NCI-H1105 (cell line): ENCODE measurements at regions not wholly inside any gene's neighbourhood (a gene's known extent, or its start where the extent isn't known, plus 50 kb on each side); places are given as distances from the start of the nearest gene placed in this dataset.

ENCODE experiments used
- DNase-seq: peaks from one replicate; lab custom pipeline; 2025; lab: John Stamatoyannopoulos, UW

- no peak for DNase-seq
These were observed 386.7 kb upstream of the MEF2C start for GRCh38 chr5:89269721-89270120.

GRCh38 chr5:89268460-89268859, 385.5 kb upstream of the MEF2C start:
- DNase-seq = no peak

- no peak for DNase-seq
These were observed 384.8 kb upstream of the MEF2C start for GRCh38 chr5:89267788-89268187.

- no peak for DNase-seq
These were observed 382.7 kb upstream of the MEF2C start for GRCh38 chr5:89265511-89266179.

GRCh38 chr5:89263846-89264245, 380.9 kb upstream of the MEF2C start:
- no peak for DNase-seq

- no peak for DNase-seq
These were observed 379.0 kb upstream of the MEF2C start for GRCh38 chr5:89262030-89262429.

- DNase-seq = no peak
These were observed 377.3 kb upstream of the MEF2C start for GRCh38 chr5:89260254-89260653.

GRCh38 chr5:89255845-89256463, 373.0 kb upstream of the MEF2C start:
- DNase-seq = no peak

GRCh38 chr5:89253666-89254352, 370.8 kb upstream of the MEF2C start:
- DNase-seq = no peak

GRCh38 chr5:89246864-89247263, 363.9 kb upstream of the MEF2C start:
- DNase-seq = no peak

GRCh38 chr5:89246252-89246651, 363.3 kb upstream of the MEF2C start:
- DNase-seq = no peak

- DNase-seq = no peak
These were observed 360.6 kb upstream of the MEF2C start for GRCh38 chr5:89243611-89244010.

- no peak for DNase-seq
These were observed 358.2 kb upstream of the MEF2C start for GRCh38 chr5:89241186-89241585.

GRCh38 chr5:89236900-89237299, 353.9 kb upstream of the MEF2C start:
- no peak for DNase-seq

GRCh38 chr5:89233462-89233861, 350.5 kb upstream of the MEF2C start:
- no peak for DNase-seq

GRCh38 chr5:89232139-89232603, 349.2 kb upstream of the MEF2C start:
- DNase-seq = no peak

- DNase-seq = no peak
These were observed 347.2 kb upstream of the MEF2C start for GRCh38 chr5:89230178-89230577.

GRCh38 chr5:89229331-89230070, 346.5 kb upstream of the MEF2C start:
- no peak for DNase-seq

- no peak for DNase-seq
These were observed 345.4 kb upstream of the MEF2C start for GRCh38 chr5:89228355-89228754.

- DNase-seq = no peak
These were observed 335.4 kb upstream of the MEF2C start for GRCh38 chr5:89218364-89218763.

- DNase-seq = no peak
These were observed 333.6 kb upstream of the MEF2C start for GRCh38 chr5:89216606-89217005.

- DNase-seq = no peak
These were observed 330.6 kb upstream of the MEF2C start for GRCh38 chr5:89213573-89213972.

GRCh38 chr5:89211836-89212235, 328.9 kb upstream of the MEF2C start:
- no peak for DNase-seq
